Retinal pigment epithelial cell (primary cell): ENCODE measurements at regions not wholly inside any gene's neighbourhood (a gene's known extent, or its start where the extent isn't known, plus 50 kb on each side); places are given as distances from the start of the nearest gene placed in this dataset.

Experiments
- DNase-seq: peaks from one replicate; pipeline ENCODE4 v3.0.0-alpha.2; 2010; ENCODE audit warnings: low read depth
- H3K4me3 ChIP-seq: 2 replicates; pipeline ENCODE4 v1.5.1; 2011; ENCODE audit warnings: mild to moderate bottlenecking, low read length, control low read depth, moderate library complexity
- TF ChIP-seq, protein P1 (sequence below): conservative IDR thresholded peaks from 2 replicates; pipeline ENCODE4 v1.5.1; 2011; ENCODE audit warnings: low read depth, low read length, control low read depth, inconsistent platforms

DNA sequence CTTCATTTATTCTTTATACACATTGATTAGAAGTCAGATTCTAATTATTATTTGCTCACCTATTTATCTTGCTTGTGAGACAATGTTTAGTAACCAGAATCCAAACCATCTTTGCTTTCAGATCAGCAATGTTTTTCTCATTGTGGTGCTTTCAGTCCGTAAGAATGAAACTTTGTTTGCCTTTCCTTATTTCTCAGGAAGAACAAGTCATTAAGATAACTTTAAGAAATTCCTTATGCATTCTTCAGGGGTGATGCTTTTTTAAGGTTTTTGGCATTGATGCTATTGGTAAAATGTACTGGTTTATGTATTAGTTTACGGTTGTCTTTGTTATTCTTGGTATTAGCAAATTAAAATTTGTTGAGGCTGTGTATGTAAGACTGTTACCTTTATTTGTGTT lies 120.8 kb upstream of the POU1F1 start:
- H3K4me3 ChIP-seq, result no peak overlapping the region
- TF ChIP-seq, protein P1, sequence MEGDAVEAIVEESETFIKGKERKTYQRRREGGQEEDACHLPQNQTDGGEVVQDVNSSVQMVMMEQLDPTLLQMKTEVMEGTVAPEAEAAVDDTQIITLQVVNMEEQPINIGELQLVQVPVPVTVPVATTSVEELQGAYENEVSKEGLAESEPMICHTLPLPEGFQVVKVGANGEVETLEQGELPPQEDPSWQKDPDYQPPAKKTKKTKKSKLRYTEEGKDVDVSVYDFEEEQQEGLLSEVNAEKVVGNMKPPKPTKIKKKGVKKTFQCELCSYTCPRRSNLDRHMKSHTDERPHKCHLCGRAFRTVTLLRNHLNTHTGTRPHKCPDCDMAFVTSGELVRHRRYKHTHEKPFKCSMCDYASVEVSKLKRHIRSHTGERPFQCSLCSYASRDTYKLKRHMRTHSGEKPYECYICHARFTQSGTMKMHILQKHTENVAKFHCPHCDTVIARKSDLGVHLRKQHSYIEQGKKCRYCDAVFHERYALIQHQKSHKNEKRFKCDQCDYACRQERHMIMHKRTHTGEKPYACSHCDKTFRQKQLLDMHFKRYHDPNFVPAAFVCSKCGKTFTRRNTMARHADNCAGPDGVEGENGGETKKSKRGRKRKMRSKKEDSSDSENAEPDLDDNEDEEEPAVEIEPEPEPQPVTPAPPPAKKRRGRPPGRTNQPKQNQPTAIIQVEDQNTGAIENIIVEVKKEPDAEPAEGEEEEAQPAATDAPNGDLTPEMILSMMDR, result no peak
- DNase-seq, result no peak

DNA sequence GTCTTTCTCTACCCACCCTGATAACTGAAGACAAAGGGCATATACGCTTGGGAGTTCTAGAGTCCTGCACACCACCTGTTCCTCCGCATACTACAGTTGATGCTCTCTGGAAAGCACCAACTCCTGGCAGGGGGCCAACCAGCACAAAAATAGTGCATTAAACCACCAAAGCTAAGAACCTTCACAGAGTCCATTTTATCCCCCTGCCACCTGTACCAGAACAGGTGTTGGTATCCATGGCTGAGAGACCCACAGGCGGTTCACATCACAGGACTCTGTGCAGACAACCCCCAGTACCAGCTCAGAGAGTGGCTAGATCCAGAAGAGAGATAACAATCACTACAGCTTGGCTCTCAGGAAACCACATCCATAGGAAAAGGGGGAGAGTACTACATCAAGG lies 114.4 kb upstream of the POU1F1 start:
- H3K4me3 ChIP-seq, result no peak overlapping the region

DNA sequence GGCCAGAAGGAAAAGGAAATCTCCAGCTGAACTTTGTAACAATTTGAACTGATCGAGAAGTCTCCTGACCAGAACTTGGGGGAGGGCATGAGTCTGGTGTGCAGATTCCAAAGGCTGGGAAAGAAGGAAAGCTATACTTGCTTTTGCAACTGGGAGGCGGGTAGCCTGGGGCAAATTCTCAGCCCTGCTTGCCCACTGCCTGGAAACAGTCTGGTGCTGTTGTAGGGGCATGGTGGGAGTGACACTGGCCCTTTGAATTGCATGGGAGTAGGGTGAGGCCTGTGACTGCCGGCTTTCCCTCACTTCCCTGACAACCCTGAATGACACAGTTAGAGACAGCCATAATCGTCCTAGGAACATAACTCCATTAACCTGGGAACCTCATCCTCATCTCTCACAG lies 114.0 kb upstream of the POU1F1 start:
- TF ChIP-seq, protein P1, result no peak
- no peak overlapping the region for H3K4me3 ChIP-seq
- DNase-seq, result no peak

More for the DNA sequence above, 114.4 kb upstream of the POU1F1 start:
- DNase-seq, result no peak
- TF ChIP-seq, protein P1, result no peak

DNA sequence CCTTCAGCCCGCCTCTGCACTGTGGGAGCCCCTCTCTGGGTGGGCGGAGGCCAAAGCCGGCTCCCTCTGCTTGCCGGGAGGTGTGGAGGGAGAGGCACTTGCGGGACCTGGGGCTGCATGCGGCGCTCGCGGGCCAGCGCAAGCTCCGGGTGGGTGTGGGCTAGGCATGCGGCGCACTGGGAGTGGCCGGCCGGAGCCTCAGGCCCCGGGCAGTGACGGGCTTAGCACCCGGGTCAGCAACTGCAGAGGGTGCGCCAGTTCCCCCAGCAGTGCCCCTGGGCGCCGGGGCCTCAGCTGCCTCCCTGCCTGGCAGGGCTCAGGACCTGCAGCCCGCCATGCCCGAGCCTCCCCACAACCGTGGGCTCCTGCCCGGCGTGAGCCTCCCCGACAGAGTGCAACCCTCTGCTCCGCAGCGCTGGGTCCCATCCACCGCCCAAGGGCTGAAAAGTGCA lies 98.9 kb upstream of the POU1F1 start:
- H3K4me3 ChIP-seq, result no peak overlapping the region
- DNase-seq, result no peak
- TF ChIP-seq, protein P1, result no peak

DNA sequence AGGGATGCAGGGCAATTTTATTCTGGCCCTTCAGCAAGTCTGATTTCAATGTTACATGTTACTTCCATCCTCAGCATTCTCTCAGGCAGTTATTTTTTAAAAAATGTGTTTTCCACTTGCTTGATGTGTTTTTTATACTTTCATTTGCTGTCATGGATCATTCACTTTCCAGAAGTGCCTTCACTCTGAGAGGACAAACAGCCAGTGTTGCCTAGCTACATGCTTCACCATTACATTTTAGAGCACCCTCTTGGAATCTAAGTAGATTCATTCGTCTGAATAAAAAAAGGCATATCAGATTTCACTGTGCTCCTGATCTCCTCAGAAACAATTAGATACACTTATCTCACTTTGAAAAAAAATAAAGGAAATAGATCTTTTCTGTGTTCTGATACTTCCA lies 93.6 kb upstream of the POU1F1 start:
- DNase-seq, result no peak
- H3K4me3 ChIP-seq, result no peak overlapping the region
- TF ChIP-seq, protein P1, result no peak

DNA sequence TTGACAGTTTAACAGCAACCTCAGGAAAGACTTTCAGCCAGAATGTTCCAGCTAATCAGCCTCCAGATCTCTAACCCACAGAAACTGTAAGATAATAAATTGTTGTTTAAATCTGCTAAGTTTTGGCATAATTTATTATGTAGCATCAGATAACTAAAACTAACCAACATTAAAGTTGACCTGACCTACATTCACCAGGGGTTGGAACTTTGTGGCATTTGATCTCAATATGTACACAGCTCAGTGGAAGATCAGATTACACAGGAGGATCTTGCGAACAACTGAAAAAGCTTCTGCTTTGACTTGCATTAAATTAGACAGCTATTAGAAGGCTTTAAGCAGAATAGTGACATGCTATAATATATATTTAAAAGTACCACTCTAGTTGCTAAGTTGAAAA lies 91.4 kb upstream of the POU1F1 start:
- TF ChIP-seq, protein P1, result no peak
- H3K4me3 ChIP-seq, result no peak overlapping the region
- no peak for DNase-seq

DNA sequence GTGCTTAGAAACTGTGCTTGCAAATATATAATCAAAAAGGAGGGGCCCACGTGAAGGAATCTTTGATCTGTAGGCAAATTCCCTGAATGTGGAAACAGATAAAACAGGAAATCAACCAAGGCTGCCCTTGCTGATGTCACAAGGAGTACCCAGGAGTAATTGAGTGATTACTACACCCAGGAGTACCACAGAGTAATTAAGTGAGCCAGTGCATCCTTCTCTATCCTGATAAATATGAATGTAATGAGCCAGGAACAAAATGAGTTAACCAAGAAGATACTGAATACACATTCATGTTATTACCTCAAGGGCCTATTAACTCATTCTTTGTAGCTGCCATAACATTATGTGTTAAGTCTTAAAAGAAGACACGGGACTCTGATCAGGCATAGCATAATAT lies 87.3 kb upstream of the POU1F1 start:
- DNase-seq, result no peak
- no peak overlapping the region for H3K4me3 ChIP-seq
- TF ChIP-seq, protein P1, result no peak
